ENCODE measurements at regions not wholly inside any gene's neighbourhood (a gene's known extent, or its start where the extent isn't known, plus 50 kb on each side); places are given as distances from the start of the nearest gene placed in this dataset.
"Not testable (repeated sequence)": the region's sequence is repeated elsewhere in the genome, so short reads cannot be mapped to it uniquely, and the experiment has no call there.

- no peak for DNase-seq (ENCODE audit: low read depth)
Observed at GRCh38 chr4:138659037-138659811, 356.4 kb upstream of the NOCT start.

DNA sequence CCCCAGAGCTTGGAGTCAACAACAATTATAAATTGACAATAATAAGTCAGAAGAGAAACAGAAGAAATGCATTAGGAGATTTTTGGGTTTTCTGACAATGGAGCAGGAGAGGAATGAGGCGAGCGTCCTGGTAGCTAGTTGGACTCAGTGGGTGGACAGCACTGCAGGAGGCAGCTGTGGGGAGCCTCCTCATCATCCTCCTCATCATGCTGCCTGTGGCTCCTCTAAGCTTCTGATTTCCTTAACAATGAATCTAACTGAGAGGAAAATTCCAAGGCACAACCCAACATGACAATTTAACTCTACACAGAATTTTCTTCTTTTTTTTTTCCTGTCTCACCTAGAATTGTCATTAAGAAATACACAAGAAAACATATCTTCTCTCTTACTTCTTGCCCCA lies 357.1 kb upstream of the NOCT start:
- no peak for DNase-seq (ENCODE audit: low read depth)

DNA sequence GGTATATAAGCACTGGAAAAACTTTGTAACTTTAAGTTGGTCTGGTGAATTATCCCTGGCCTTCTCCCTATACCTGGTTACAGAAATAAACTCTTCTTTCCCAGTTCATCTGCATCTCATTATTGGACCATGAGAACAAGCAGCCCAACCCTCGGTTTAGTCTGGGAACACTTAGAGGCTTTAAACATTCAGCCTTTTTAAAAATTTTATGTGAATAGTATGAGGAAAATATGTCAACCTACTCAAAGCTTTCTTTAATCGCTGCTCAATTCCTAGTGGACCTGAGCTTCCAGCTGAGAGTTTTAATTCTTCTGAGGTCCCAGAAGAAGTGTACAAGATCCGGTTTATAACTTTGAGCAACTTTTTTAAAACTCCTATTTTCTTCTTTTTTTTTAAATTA lies 358.6 kb upstream of the NOCT start:
- DNase-seq (ENCODE audit: low read depth), result no peak

- no peak for DNase-seq (ENCODE audit: low read depth)
Observed at GRCh38 chr4:138655985-138656384, 359.6 kb upstream of the NOCT start.

GRCh38 chr4:138655286-138655685 lies 360.3 kb upstream of the NOCT start:
- no peak for DNase-seq (ENCODE audit: low read depth)

DNA sequence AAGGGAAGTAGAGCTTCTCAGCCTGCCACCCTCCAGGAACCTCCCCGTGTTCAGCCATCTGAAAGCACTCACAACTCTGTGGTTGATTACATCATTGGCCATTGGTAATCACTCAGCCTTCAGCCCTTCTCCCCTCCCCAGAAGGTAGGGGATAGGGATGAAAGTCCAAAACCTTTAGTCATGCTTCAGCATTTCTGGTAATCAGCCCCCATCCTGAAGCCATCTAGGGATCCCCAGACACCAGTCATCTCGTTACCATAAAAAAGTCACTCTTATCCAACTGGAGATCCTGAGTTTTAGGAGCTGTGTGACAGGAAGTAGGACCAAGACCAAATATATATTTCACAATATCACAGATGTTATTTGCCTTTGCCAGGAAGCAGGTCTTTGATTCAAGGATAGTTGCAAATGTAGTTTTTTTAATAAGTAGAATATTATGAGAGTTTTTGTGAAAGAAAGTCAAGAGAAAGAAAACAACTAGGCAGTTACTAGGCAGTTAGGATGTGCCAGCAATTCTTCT lies 364.6 kb upstream of the NOCT start:
- no peak for DNase-seq (ENCODE audit: low read depth)

DNA sequence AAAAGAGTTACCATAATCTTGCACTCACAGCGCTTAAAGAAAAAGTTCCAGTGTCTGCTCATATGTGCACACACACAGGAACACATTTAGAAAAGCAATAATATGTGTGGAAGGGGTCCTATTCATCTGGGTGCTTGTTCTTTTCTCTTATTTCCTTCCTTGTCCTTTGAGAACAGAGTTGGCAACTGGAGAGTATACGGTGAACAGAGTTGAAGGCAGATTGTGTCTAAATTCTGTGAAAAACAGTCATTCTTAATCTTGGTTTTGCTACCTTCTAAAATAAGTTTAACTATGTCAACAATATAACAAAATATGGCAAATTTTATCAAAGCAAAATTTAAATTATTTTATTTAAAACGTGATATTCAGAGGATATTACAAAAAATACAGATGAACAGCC lies 365.1 kb upstream of the NOCT start:
- DNase-seq (ENCODE audit: low read depth), result no peak

DNA sequence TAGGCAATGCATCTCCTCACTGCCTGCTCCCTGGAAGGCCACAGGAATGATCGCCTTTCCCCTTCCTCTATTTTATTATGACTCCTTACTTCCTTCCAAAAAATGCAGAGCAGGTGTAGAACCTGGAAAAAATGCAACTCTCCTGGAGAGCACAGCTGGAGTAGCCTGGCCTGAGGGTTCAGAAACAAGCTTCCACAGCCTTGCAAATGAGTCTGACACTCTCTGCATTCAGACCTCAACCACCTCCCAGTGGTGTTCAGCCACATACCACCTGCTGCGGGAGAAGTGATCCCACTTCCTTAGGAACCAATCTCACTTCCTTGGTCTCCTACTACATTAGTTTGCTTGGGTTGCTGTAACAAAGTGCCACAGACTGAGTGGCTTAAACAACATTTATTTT lies 368.1 kb upstream of the NOCT start:
- DNase-seq (ENCODE audit: low read depth), result no peak

DNA sequence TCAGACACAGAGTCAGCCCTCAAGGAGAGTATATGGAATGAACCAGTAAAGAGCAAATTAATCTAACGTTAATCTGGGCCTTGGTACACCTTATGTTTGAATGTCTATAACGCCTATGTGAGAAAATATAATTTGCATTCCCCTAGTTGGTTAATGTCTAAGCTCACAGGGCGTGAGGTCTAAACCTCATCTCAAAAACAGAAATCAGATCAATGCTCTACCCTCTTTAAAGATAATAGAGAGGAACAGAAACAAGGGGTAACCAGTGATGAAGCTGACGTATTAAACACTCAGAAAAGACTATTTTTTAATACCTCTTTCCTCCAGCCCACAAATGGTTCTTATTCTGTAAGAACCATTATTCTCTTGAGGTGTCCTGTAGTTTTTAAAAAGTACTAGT lies 369.2 kb upstream of the NOCT start:
- no peak for DNase-seq (ENCODE audit: low read depth)

DNA sequence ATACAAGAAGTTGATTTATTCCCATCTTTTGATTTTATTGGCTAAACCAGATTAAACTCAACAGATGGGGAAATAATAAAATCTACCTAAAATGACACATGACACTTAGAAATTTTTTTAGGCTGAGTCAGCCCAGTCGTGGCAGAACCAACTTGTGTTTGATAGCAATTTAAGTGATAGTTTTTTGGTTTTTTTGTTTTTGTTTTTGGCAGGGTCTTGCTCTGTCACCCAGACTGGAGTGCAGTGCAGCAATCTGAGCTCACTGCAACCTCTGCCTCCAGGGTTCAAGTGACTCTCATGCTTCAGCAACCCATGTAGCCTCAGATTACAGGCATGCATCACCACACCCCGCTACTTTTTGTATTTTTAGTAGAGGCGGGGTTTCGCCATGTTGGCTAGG lies 370.3 kb upstream of the NOCT start:
- no peak for DNase-seq (ENCODE audit: low read depth)

GRCh38 chr4:138644322-138644721 lies 371.3 kb upstream of the NOCT start:
- DNase-seq (ENCODE audit: low read depth), result no peak

- DNase-seq (ENCODE audit: low read depth), result no peak
Observed at GRCh38 chr4:138643827-138644226, 371.8 kb upstream of the NOCT start.

DNA sequence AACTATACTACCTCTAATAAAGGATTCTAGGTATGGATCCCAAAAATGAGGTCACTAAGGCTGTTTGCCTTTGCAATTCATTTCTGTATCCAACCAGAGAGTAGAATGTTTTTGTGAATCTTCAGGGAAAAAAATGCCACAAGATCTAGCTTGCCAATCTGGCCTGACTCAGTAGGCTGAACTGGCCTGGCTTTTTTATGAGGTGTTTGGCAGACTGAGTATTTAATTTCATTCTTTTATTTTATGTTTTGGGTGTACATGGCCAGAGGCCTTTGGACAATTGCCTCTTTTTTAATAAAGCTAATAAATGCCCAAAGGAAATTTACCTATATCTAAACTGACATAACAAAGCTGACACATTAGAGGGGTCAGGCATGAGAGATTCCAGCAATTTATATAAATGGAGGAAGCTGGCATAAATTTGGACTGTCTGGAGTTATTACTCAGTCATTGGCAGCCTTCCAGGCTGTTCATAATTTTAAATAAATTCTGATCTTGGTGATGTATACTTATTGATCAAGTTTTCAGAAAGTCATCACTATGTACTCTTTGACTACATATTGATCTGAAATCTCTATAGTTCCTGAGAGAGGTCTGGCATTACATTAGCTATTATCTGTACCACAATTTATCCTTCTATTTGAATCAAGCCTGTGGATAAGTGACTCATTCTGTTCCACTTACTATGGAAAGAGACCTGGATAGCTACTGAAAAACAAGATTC lies 376.4 kb upstream of the NOCT start:
- DNase-seq (ENCODE audit: low read depth), result no peak

- DNase-seq (ENCODE audit: low read depth), result no peak
Observed at GRCh38 chr4:138636781-138637180, 378.8 kb upstream of the NOCT start.

DNA sequence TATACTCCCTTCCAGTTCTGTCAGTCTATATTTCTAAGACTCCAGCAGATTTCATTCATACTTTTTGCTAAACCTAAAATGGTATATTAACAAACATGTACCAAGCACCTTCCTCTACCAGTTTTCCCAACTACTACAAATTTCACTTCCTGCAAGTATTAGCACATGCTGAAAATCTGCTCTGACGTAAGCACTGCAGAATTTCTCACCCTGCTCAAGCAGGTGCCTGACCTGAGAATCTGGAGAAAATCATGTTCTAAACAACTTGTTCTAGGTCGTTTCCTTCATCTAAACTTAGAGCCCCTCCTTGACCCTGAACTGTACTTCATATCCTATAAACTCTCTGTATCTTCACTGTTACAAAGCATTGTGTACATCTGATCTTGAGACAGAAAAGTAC lies 380.7 kb upstream of the NOCT start:
- no peak for DNase-seq (ENCODE audit: low read depth)

- no peak for DNase-seq (ENCODE audit: low read depth)
Observed at GRCh38 chr4:138633580-138633904, 382.0 kb upstream of the NOCT start.

DNA sequence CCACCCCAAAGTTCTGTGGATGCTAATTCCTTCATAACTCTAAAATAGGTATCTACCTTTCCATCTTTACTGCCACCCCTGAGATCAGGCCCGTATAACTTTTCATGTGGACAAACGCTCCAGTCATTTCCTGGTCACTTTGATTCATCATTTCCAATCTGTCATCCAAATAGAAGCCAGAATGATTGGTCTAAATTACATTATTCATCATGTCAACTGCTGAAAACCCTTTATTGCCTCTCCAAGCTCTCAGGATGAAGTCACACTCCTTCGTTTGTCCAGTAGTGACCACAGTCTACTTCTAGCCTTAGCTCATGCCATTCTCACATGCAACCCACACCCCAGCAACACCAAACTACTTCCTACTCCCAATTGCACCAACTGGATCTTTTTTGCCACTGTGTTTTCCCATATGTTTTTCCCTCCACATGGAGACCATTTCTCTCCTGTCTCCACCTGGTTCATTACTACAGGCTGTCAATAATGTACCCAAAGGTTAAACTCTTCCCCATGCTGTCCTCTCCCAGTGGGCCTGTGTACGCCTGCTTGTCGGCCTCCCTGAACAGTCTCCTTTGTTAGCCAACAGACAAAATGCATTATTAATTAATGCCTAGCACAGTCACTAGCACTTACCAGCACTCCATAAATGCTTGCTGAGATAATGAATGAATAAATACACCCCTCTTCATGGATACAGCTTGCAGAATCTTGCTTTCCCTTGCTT lies 382.6 kb upstream of the NOCT start:
- DNase-seq (ENCODE audit: low read depth), result no peak

DNA sequence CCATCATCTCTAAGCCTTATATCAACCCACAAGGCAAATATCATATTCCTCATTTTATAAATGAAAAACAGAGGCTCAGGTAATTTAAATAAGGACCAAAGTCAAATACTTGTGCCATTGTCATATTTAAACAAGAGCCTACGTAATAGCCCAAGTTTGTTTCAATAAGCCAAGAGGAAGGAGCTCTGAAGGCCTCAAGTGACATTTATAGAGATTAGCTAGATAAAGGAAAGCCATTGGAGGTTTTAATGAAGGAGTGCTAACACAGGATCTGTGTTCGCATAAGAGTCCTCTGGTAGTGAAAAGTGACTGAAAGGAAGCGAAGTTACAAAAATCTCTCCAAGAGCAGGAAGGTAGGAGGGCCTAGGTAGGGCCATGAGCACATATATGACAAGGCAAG lies 384.9 kb upstream of the NOCT start:
- no peak for DNase-seq (ENCODE audit: low read depth)

DNA sequence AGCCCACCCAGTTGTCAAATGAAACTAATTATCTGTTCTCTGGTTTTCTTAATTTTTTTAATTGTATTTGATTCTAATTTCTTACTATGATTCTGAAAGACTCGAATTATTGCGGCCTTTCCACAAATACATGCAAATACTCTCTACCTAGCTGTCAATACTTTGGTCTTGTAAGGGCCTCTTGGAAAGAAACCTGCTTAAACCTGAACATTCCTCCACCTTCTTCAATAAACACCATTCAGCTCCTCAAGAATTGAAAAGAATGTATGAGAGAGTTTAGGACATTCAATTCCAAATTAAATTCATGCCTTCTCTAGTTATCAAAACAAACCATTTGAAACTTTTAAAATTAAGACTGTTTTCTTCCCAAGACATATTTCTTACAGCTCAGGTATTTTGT lies 385.9 kb upstream of the NOCT start:
- DNase-seq (ENCODE audit: low read depth), result no peak

DNA sequence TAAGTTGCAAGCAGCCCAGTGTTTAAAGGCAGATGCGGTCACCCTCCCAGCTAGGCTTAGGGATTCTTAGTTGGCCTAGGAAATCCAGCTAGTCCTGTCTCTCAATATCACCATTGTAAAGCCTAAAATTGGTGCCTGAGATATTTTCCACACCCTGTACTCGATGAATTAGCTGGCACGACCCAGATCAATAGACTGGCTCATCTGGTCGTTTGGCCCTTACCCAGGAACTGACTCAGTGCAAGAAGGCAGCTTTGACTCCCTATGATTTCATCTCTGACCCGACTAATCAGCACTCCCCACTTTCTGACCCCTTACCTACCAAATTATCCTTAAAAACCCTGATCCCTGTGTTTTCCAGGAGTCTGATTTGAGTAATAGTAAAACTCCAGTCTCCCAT lies 384.9 kb upstream of the SLC7A11 start:
- DNase-seq (ENCODE audit: low read depth), result no peak

- DNase-seq (ENCODE audit: low read depth), result not testable (repeated sequence)
Observed at GRCh38 chr4:138622362-138622761, 380.2 kb upstream of the SLC7A11 start.

DNA sequence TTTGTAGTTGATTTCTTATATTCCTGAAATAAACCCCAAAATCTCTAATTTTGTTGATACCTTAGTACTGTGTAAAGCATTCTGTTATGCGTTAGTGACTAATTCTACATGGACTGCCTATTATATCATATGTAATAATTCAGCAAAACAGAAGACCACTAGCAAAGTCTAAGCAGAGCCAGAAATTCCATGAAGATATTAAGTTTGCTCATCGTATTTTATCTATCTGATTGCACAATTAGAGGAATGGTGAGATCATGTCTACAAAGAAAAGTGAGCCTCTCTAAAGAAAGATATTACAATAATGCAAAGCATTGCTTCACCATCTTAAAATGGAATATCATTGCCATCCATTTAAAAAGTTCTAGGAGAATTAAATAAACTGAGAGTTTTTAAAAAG lies 374.6 kb upstream of the SLC7A11 start:
- DNase-seq (ENCODE audit: low read depth), result no peak
